Heart right ventricle (tissue), 16 donors: ENCODE measurements at regions not wholly inside any gene's neighbourhood (a gene's known extent, or its start where the extent isn't known, plus 50 kb on each side); places are given as distances from the start of the nearest gene placed in this dataset.

Experiments used
- ATAC-seq, 8 donors: fragments of 200-7000 bp; cut with Tn5 transposase; one replicate each; pipeline ENCODE4 v1.9.1; 2020; ENCODE audit warnings: mild to moderate bottlenecking in 8 of 8, moderate library complexity in 8 of 8, moderate number of reproducible peaks in 1 of 8
- DNase-seq, 2 donors: peaks; one replicate each; pipeline ENCODE4 v3.0.0-alpha.2; 2020
- H3K27ac ChIP-seq, 10 donors: fragments of 200-600 bp; sonication (generic) in 2 of 10; one replicate each; pipeline versions ENCODE4 v1.5.0 to v1.8.0; 2020 to 2022; ENCODE audit warnings: mild to moderate bottlenecking in 3 of 10
- H3K27me3 ChIP-seq, 7 donors: fragments of 200-600 bp; one replicate each; pipeline ENCODE4 v1.8.0; 2021 to 2022; ENCODE audit warnings: mild to moderate bottlenecking in 2 of 7
- H3K36me3 ChIP-seq, 9 donors: fragments of 200-600 bp; sonication (generic) in 1 of 9; one replicate each; pipeline versions ENCODE4 v1.5.0 to v1.8.0; 2020 to 2022; ENCODE audit warnings: mild to moderate bottlenecking in 2 of 9
- H3K4me1 ChIP-seq, 9 donors: fragments of 200-600 bp; sonication (generic) in 1 of 9; one replicate each; pipeline versions ENCODE4 v1.5.0 to v1.8.0; 2020 to 2022; ENCODE audit warnings: mild to moderate bottlenecking in 4 of 9
- H3K4me3 ChIP-seq, 10 donors: fragments of 200-600 bp; sonication (generic) in 2 of 10; one replicate each; pipeline versions ENCODE4 v1.5.0 to v1.8.0; 2020 to 2022; ENCODE audit warnings: mild to moderate bottlenecking in 7 of 10, moderate library complexity in 2 of 10
- H3K9me3 ChIP-seq, 11 donors: fragments of 200-600 bp in 10 of 11; sonication (generic) in 2 of 11; one replicate each; pipeline versions ENCODE4 v1.5.0 to v1.8.0; 2013 to 2022; ENCODE audit warnings: mild to moderate bottlenecking in 2 of 11, control low read depth in 1 of 11, moderate library complexity in 1 of 11
- WGBS, 2 donors: extraction: QIAGEN DNeasy Blood & Tissue Kit; methylation state at CpG; one replicate each; pipeline ENCODE4 v1.1.7; 2013; ENCODE audit warnings: inconsistent platforms in 1 of 2; 5-methylcytosine and 5-hydroxymethylcytosine counted together
- intact Hi-C, 10 donors: fragments of 100-400 bp; cut with DNase I; formaldehyde crosslinking; loops; one replicate each; pipeline versions ENCODE4 v1.11.1 to v1.14.2; 2022
- TF ChIP-seq, protein P1 (sequence below), 9 donors: fragments of 200-600 bp; sonication (generic) in 2 of 9; IDR thresholded peaks; one replicate each; pipeline versions ENCODE4 v1.5.0 to v1.8.0; 2021 to 2022; ENCODE audit warnings: antibody characterized with exemption in 9 of 9, mild to moderate bottlenecking in 5 of 9, moderate library complexity in 1 of 9
- donor health status: Arrhythmogenic right ventricular cardiomyopathy.
- donor health status: ischemic (EF 13 %, LVEDD 7.1; RV severe dilation, severe dysfunction).
- donor health status: healthy with polysubstance abuse.
- donor health status: DM: no; HTN: yes; CAD: no.
- donor health status: DM: no; HTN: no; CAD: no.
- donor health status: ischemic (EF 25% LVEDD 6.9; RV normal size, moderate dysfunction).
- donor health status: ischemic (EF 25% LVEDD 5.7; RV mildly dilated, moderate dysfunction).
- donor health status: healthy.
- donor health status: DM: yes; HTN: yes; CAD: no.
- donor health status: Ischemic cardiomyopathy.
- donor health status: ischemic (EF 35%, LVEDD 5.7; RV mildly dilated, moderate dysfunction).
- donor health status: nonischemic (EF 11% LVEDD 7.7; RV severe dilation, severe dysfunction).
- donor health status: DM: yes; HTN: yes; CAD: no.
- donor health status: PGD.
- donor health status: ischemic (EF 29% LVEDD 5.4; RV normal size, mild dysfunction).
- donor health status: nonischemic (EF 23%, LVEDD 6.1; RV moderate dilation, normal function).

DNA sequence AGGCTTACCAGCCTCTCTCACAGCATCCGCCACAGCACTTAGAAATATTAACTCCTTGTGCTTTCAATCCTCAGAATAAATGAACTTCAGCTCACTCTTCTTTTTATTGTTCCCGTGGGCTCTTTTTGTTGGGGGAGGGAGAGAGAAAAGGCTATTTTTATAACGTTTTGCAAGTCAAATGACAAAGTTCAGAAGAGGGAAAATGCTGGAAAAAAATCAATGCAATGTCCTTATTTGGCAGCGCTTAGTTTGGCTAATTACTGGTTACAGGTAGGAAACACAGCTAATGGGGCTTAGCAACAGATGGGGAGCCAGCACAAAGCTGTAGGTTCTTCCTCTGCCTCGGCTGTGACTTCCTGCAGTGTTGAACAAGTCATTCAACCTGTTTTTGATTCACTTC is 1067.0 kb upstream of the MAP3K7 start:
- no peak overlapping the region for H3K27ac ChIP-seq
- no peak overlapping the region for H3K4me3 ChIP-seq
- H3K36me3 ChIP-seq, result no peaks in the 10 kb centered on the region
- no peaks in the 10 kb centered on the region for H3K9me3 ChIP-seq
- no peak for DNase-seq
- 39% methylated on average over 5 of the region's 5 CpGs for WGBS, 2 donors
- TF ChIP-seq, protein P1, sequence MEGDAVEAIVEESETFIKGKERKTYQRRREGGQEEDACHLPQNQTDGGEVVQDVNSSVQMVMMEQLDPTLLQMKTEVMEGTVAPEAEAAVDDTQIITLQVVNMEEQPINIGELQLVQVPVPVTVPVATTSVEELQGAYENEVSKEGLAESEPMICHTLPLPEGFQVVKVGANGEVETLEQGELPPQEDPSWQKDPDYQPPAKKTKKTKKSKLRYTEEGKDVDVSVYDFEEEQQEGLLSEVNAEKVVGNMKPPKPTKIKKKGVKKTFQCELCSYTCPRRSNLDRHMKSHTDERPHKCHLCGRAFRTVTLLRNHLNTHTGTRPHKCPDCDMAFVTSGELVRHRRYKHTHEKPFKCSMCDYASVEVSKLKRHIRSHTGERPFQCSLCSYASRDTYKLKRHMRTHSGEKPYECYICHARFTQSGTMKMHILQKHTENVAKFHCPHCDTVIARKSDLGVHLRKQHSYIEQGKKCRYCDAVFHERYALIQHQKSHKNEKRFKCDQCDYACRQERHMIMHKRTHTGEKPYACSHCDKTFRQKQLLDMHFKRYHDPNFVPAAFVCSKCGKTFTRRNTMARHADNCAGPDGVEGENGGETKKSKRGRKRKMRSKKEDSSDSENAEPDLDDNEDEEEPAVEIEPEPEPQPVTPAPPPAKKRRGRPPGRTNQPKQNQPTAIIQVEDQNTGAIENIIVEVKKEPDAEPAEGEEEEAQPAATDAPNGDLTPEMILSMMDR (IDR thresholded peaks at IDR 0.05), result no peak
- ATAC-seq, result no peak
- H3K27me3 ChIP-seq, result no peaks in the 10 kb centered on the region
- peaks cover 0 to 9% (median 0%) of the 10 kb centered on the region in 9 donors for H3K4me1 ChIP-seq
- intact Hi-C loops, result no loop called here

DNA sequence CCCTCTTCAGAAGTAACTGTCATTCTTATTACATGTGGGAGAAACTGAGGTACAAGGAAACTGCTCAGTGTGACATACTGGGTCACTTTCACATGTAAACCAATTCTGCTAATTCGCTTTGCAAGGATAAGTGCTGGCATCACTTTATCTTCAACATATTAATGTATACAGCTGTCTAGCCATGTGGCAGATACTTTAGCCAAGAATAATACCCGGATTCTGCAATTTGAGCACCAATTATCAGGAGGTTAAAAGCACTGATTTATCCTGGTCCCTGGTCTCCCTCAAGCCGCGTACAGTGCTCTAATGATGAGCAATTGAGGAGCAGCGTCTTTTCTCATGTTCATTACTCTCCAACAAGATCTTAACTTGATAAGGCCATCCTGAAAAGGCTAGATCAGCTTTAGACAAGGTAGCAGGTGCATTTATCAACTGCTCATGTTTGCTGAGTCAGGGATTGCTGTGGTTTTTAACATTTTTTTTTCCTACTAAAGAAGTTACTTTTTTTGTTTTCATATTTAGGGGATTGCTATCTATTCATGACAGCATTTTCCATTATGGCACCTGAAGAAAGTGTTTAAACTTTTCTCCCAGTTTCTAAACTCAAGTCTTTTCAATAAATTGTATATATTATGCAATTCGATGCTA is 1066.3 kb upstream of the MAP3K7 start:
- peaks cover 0 to 9% (median 0%) of the 10 kb centered on the region in 9 donors for H3K4me1 ChIP-seq
- no peak for DNase-seq
- H3K27me3 ChIP-seq, result no peaks in the 10 kb centered on the region
- ATAC-seq, result no peak
- H3K9me3 ChIP-seq, result no peaks in the 10 kb centered on the region
- H3K36me3 ChIP-seq, result no peaks in the 10 kb centered on the region
- H3K27ac ChIP-seq, result no peak overlapping the region
- intact Hi-C loops, result no loop called here
- 77 to 82% methylated on average over 6 of the region's 6 CpGs for WGBS, 2 donors
- H3K4me3 ChIP-seq, result no peak overlapping the region
- TF ChIP-seq, protein P1 (IDR thresholded peaks at IDR 0.05), result no peak

DNA sequence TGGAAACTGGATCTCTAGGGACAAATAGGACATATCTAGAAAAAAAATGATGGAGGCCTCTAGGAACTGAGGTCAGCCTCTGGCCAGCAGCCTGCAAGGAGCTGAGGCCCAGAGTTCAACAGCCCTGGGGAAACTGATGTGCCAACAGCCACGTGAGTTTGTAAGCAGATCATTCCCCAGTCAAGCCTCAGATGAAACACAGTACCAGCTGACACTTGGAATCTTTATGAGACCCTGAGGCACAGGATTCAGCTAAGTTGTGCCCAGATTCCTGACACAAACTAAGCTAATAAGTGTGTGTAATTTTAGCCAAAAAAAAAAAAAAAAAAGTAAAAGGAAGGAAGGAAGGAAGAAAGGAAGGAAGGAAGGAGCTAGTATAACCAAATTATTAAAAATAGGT is 1059.8 kb upstream of the MAP3K7 start:
- Histone ChIP-seq H3K4me1 (no peaks in the 10 kb centered on the region), H3K9me3 (no peaks in the 10 kb centered on the region), H3K4me3 (no peak overlapping the region), H3K27me3 (no peaks in the 10 kb centered on the region), H3K36me3 (no peaks in the 10 kb centered on the region), H3K27ac (no peak overlapping the region)
- TF ChIP-seq, protein P1 (IDR thresholded peaks at IDR 0.05), result no peak
- DNase-seq, result no peak
- intact Hi-C loops, result no loop called here
- 35 to 50% methylated on average over 1 of the region's 1 CpG for WGBS, 2 donors
- no peak for ATAC-seq

DNA sequence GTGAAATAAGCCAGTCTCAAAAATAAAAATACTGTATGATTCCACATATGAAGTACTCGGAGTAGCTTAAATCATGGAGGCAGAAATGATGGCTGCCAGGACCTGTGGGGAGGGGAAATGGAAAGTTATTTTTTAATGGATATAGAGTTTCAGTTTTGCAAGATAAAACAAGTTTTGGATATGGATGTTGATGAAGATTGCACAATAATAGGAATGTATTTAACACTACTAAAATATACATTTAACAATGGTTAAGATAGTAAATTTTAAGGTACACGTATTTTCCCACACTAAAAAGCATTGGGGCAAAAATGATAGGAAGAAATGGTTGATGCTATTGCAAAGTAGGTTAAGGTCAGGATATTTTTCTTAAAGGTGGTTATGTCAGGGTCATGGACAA is 1058.9 kb upstream of the MAP3K7 start:
- Histone ChIP-seq H3K27ac (no peak overlapping the region), H3K4me3 (no peak overlapping the region), H3K4me1 (no peaks in the 10 kb centered on the region), H3K36me3 (no peaks in the 10 kb centered on the region), H3K27me3 (peaks cover 0 to under 1% (median 0%) of the 10 kb centered on the region in 7 donors), H3K9me3 (no peaks in the 10 kb centered on the region)
- intact Hi-C loops, result no loop called here
- WGBS, 2 donors, result 44 to 88% methylated on average over 2 of the region's 2 CpGs
- DNase-seq (no peak), ATAC-seq (no peak)
- TF ChIP-seq, protein P1 (IDR thresholded peaks at IDR 0.05), result no peak
